Right lobe of liver (tissue), 6 donors: ENCODE measurements at regions not wholly inside any gene's neighbourhood (a gene's known extent, or its start where the extent isn't known, plus 50 kb on each side); places are given as distances from the start of the nearest gene placed in this dataset.

Experiments used
- ATAC-seq, 4 donors: fragments of 200-7000 bp; cut with Tn5 transposase; one replicate each; pipeline ENCODE4 v1.9.1; 2020; ENCODE audit warnings: mild to moderate bottlenecking in 4 of 4, moderate library complexity in 4 of 4
- DNase-seq, 3 donors: peaks; one replicate each; pipeline ENCODE4 v3.0.0-alpha.2; 2020
- H3K27ac ChIP-seq, 3 donors: fragments of 200-600 bp; one replicate each; pipeline ENCODE4 v1.8.0; 2022
- H3K27me3 ChIP-seq, 2 donors: fragments of 200-600 bp; one replicate each; pipeline ENCODE4 v1.8.0; 2022
- H3K36me3 ChIP-seq, 4 donors: fragments of 200-600 bp; sonication (generic) in 1 of 4; one replicate each; pipeline versions ENCODE4 v1.5.1 to v1.8.0; 2017 to 2022; ENCODE audit warnings: control low read depth in 1 of 4
- H3K4me1 ChIP-seq, 4 donors: fragments of 200-600 bp; sonication (generic) in 1 of 4; one replicate each; pipeline versions ENCODE4 v1.5.1 to v1.8.0; 2017 to 2022; ENCODE audit warnings: control low read depth in 1 of 4
- H3K4me3 ChIP-seq, 3 donors: fragments of 200-600 bp; one replicate each; pipeline ENCODE4 v1.8.0; 2022
- H3K9me3 ChIP-seq, 4 donors: fragments of 200-600 bp; sonication (generic) in 1 of 4; one replicate each; pipeline versions ENCODE4 v1.5.1 to v1.8.0; 2017 to 2022; ENCODE audit warnings: control low read depth in 1 of 4
- CTCF ChIP-seq, 4 donors: fragments of 200-600 bp in 3 of 4; fragments of 450-650 bp in 1 of 4; IDR thresholded peaks; one replicate each; pipeline versions ENCODE4 v1.5.1 to v1.8.0; 2016 to 2022; ENCODE audit warnings: antibody characterized with exemption in 4 of 4, mild to moderate bottlenecking in 2 of 4
- POLR2A ChIP-seq: fragments of 450-650 bp; IDR thresholded peaks from one replicate; pipeline ENCODE4 v1.6.1; 2017; ENCODE audit warnings: antibody characterized with exemption, mild to moderate bottlenecking
- WGBS: methylation state at CpG from one replicate; pipeline ENCODE4 v1.1.6; 2018; ENCODE audit warnings: low coverage, low lambda C conversion rate; ENCODE audit not compliant: insufficient coverage; ENCODE audit errors: missing lambda C conversion rate; 5-methylcytosine and 5-hydroxymethylcytosine counted together
- intact Hi-C, 2 donors: fragments of 100-400 bp; cut with DNase I; formaldehyde crosslinking; loops; one replicate each; pipeline versions ENCODE4 v1.11.2 to v1.14.1; 2022
- donor health status: DM: no; HTN: yes; CAD: no.
- donor health status: DM: no; HTN: no; CAD: no.
- donor health status: DM: no; HTN: no; CAD: no.
- donor health status: DM: no; HTN: yes; CAD: no.
- donor health status: DM: no; HTN: yes; CAD: no.

DNA sequence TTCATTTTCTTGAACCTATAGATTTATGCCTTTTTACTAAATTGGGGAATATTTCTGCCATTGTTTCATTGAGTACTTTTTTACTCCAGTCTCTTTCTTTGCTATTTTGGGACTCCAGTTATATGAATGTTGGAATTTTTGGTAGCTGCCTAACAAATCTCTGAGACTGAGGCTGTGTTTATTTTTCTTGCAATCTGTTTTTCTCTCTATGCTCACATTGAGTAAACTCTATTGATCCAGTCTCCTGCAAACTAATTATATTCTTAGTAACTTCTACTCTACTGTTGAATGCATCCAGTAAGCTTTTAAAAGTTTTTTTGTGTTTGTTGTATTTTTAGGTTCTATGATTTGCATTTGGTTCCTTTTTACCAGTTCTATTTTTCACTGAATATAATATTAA, 903.4 kb upstream of the GJE1 start:
- no peak overlapping the region for H3K27ac ChIP-seq
- intact Hi-C loops = no loop called here
- H3K9me3 ChIP-seq = no peaks in the 10 kb centered on the region
- H3K4me1 ChIP-seq = no peaks in the 10 kb centered on the region
- ATAC-seq = peak; percentile 38 to 67 (median 61)
- H3K36me3 ChIP-seq = no peaks in the 10 kb centered on the region
- no peak for TF ChIP-seq CTCF (IDR thresholded peaks at IDR 0.05)
- TF ChIP-seq POLR2A = no peak
- DNase-seq = no peak
- H3K4me3 ChIP-seq = no peak overlapping the region
- no peaks in the 10 kb centered on the region for H3K27me3 ChIP-seq

GRCh38 chr6:141218583-141218982, 914.1 kb upstream of the GJE1 start:
- no peak for TF ChIP-seq POLR2A
- TF ChIP-seq CTCF (IDR thresholded peaks at IDR 0.05) = no peak
- no peaks in the 10 kb centered on the region for H3K4me1 ChIP-seq
- DNase-seq (no peak), ATAC-seq (no peak)
- H3K36me3 ChIP-seq = no peaks in the 10 kb centered on the region
- no peaks in the 10 kb centered on the region for H3K27me3 ChIP-seq
- peaks cover 0 to 2% (median 0%) of the 10 kb centered on the region in 4 donors for H3K9me3 ChIP-seq
- intact Hi-C loops = no loop called here
- H3K27ac ChIP-seq = no peak overlapping the region
- no peak overlapping the region for H3K4me3 ChIP-seq

DNA sequence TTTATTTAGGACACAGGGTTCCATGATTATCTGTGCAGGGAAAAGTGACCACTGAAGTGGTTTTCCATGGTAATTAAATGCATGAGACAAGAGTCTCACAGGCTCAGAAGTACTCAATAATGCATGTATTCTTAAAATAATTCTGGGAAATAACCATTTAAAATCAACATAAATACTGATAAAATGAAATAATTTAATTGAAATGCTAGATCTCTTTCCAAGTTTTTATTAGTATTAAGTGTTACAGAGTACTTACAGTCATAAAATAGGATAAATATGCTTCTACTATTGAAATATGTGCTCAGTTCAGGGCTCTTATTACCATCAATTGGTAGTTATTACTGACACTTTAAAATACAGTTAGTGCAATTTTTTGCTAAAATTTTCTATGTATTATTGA, 916.0 kb upstream of the GJE1 start:
- no peak overlapping the region for H3K27ac ChIP-seq
- H3K4me3 ChIP-seq = no peak overlapping the region
- intact Hi-C loops = no loop called here
- H3K9me3 ChIP-seq = peaks cover 0 to 2% (median 0%) of the 10 kb centered on the region in 4 donors
- ATAC-seq = no peak
- DNase-seq = no peak
- H3K4me1 ChIP-seq = no peaks in the 10 kb centered on the region
- TF ChIP-seq CTCF (IDR thresholded peaks at IDR 0.05) (no peak), POLR2A (no peak)
- H3K27me3 ChIP-seq = no peaks in the 10 kb centered on the region
- H3K36me3 ChIP-seq = no peaks in the 10 kb centered on the region

DNA sequence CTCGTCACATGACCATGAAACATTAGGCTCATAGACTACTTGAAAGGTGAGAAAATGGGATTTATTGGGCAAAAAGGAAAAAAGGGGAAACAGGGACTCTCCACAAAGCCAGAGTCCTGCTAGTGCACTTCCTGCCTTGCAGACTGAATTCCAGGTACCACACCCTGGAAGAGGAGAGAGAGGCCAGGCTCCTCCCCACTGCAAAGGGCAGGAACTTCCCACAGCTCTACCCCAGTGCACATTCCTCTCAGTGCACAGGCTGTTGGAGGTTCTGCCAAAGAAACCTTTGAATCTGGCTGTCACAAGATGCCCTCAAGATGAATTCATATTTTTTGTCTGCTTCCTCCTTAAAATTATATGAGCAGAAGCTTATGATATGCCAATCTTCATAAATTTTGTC, 920.4 kb upstream of the GJE1 start:
- ATAC-seq = peak in 2 of 4 donors; percentile 23 to 54
- intact Hi-C loops = no loop called here
- WGBS = 36% methylated on average over 1 of the region's 1 CpG

More for the DNA sequence above, 920.4 kb upstream of the GJE1 start:
- no peaks in the 10 kb centered on the region for H3K36me3 ChIP-seq
- TF ChIP-seq POLR2A = no peak
- TF ChIP-seq CTCF (IDR thresholded peaks at IDR 0.05) = no peak
- no peak overlapping the region for H3K4me3 ChIP-seq
- no peaks in the 10 kb centered on the region for H3K27me3 ChIP-seq
- H3K4me1 ChIP-seq = no peaks in the 10 kb centered on the region
- H3K9me3 ChIP-seq = peaks cover 0 to 2% (median 0%) of the 10 kb centered on the region in 4 donors
- DNase-seq = no peak
- no peak overlapping the region for H3K27ac ChIP-seq
